ENCODE measurements at regions not wholly inside any gene's neighbourhood (a gene's known extent, or its start where the extent isn't known, plus 50 kb on each side); places are given as distances from the start of the nearest gene placed in this dataset.

DNA sequence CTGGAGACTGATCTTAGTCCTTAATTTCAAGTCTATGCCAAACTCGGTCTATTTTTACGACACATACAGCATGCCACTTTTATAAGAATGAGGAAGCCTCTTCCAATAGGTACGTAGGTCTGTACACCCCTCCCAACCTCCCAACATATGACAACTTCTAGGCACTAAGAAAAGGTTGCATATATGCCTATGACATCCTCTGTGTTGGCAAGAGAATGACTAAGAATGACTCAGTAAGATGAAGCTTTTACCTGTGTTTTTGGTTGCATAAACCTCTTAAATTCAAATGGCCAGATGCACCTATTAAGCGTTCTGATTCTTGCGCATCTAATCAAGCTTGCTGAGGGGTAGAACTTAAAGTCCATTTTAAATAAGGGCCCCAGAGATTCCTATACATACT is 586.4 kb upstream of the ZEB2 start:
- TF ChIP-seq CTCF (IDR thresholded peaks at IDR 0.05) (no peak), TCF7L2 (IDR thresholded peaks at IDR 0.05; ENCODE audit: low read depth, low read length) (no peak), SIN3A (IDR thresholded peaks at IDR 0.05; ENCODE audit: borderline replicate concordance, insufficient read depth, low read depth, low read length) (no peak)
- TF ChIP-seq, protein P1, sequence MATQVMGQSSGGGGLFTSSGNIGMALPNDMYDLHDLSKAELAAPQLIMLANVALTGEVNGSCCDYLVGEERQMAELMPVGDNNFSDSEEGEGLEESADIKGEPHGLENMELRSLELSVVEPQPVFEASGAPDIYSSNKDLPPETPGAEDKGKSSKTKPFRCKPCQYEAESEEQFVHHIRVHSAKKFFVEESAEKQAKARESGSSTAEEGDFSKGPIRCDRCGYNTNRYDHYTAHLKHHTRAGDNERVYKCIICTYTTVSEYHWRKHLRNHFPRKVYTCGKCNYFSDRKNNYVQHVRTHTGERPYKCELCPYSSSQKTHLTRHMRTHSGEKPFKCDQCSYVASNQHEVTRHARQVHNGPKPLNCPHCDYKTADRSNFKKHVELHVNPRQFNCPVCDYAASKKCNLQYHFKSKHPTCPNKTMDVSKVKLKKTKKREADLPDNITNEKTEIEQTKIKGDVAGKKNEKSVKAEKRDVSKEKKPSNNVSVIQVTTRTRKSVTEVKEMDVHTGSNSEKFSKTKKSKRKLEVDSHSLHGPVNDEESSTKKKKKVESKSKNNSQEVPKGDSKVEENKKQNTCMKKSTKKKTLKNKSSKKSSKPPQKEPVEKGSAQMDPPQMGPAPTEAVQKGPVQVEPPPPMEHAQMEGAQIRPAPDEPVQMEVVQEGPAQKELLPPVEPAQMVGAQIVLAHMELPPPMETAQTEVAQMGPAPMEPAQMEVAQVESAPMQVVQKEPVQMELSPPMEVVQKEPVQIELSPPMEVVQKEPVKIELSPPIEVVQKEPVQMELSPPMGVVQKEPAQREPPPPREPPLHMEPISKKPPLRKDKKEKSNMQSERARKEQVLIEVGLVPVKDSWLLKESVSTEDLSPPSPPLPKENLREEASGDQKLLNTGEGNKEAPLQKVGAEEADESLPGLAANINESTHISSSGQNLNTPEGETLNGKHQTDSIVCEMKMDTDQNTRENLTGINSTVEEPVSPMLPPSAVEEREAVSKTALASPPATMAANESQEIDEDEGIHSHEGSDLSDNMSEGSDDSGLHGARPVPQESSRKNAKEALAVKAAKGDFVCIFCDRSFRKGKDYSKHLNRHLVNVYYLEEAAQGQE (IDR thresholded peaks at IDR 0.05; ENCODE audit: insufficient read depth in 1 of 2, low read depth in 2 of 2, low read length in 1 of 2), result no peak
